ENCODE measurements at regions not wholly inside any gene's neighbourhood (a gene's known extent, or its start where the extent isn't known, plus 50 kb on each side); places are given as distances from the start of the nearest gene placed in this dataset.

DNA sequence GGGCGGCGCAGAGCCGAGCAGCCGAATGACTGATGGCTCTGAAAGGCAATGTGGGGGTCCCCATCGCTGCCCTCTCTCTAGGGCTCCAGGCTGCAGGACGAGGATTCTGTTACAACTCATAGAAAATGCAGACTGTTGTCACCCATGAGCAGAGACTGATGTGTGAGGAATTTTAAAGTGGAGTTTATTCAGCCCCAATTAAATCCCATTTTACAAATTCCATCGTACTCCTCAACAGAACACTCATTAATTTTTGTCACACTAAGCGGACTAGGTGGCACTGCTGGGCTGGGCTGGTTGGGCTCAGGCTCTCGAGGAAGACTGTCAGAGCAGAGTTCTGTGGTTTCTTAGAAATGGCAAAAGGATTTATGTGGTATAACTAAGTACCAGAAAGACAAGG lies 102.6 kb upstream of the SPON1 start:
- Histone ChIP-seq H3K27me3 (ENCODE audit: control insufficient read depth, extremely low read depth, insufficient read depth, low read length) (peaks cover 36% of the 10 kb centered on the region), H3K9me3 (ENCODE audit: control insufficient read depth, low read depth, low read length) (no peaks in the 10 kb centered on the region), H2AFZ (ENCODE audit: control insufficient read depth, low read length) (no peak overlapping the region), H3K27ac (ENCODE audit: control insufficient read depth, insufficient read depth, low read length) (no peak overlapping the region), H3K4me3 (ENCODE audit: control insufficient read depth in 2 of 3, extremely low read depth in 1 of 3, insufficient read depth in 2 of 3, low read depth in 1 of 3, low read length in 3 of 3) (no peak overlapping the region), H3K9ac (ENCODE audit: control insufficient read depth, extremely low read depth, insufficient read depth, low read length) (no peak overlapping the region), H3K9me1 (ENCODE audit: control insufficient read depth, extremely low read depth, insufficient read depth, low read length) (no peaks in the 10 kb centered on the region), H3K4me2 (ENCODE audit: control insufficient read depth, extremely low read depth, insufficient read depth, low read depth, low read length) (no peak overlapping the region), H3K36me3 (ENCODE audit: control insufficient read depth in 2 of 2, extremely low read depth in 1 of 2, insufficient read depth in 2 of 2, low read length in 2 of 2) (no peaks in the 10 kb centered on the region), H3K79me2 (ENCODE audit: control insufficient read depth, insufficient read depth, low read length) (no peaks in the 10 kb centered on the region), H4K20me1 (ENCODE audit: control insufficient read depth, extremely low read depth, insufficient read depth, low read length) (no peaks in the 10 kb centered on the region), H3K4me1 (ENCODE audit: control insufficient read depth, extremely low read depth, insufficient read depth, low read length) (no peaks in the 10 kb centered on the region)
- dilution Hi-C loops (cut with MboI; ENCODE audit: extremely low pct_ligation_motif_present, low sequenced_read_pairs): no loop called here
- DNase-seq (ENCODE audit: low read depth, low spot score) (no peak), FAIRE-seq (no peak)
- TF ChIP-seq, protein P1, sequence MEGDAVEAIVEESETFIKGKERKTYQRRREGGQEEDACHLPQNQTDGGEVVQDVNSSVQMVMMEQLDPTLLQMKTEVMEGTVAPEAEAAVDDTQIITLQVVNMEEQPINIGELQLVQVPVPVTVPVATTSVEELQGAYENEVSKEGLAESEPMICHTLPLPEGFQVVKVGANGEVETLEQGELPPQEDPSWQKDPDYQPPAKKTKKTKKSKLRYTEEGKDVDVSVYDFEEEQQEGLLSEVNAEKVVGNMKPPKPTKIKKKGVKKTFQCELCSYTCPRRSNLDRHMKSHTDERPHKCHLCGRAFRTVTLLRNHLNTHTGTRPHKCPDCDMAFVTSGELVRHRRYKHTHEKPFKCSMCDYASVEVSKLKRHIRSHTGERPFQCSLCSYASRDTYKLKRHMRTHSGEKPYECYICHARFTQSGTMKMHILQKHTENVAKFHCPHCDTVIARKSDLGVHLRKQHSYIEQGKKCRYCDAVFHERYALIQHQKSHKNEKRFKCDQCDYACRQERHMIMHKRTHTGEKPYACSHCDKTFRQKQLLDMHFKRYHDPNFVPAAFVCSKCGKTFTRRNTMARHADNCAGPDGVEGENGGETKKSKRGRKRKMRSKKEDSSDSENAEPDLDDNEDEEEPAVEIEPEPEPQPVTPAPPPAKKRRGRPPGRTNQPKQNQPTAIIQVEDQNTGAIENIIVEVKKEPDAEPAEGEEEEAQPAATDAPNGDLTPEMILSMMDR (optimal IDR thresholded peaks at IDR 0.05 in 1 of 3, IDR thresholded peaks at IDR 0.05 in 1 of 3, conservative IDR thresholded peaks at IDR 0.05 in 1 of 3; ENCODE audit: extremely low read depth in 1 of 3, insufficient read depth in 2 of 3, low read length in 3 of 3): no peak
- TF ChIP-seq EZH2 (IDR thresholded peaks at IDR 0.05; ENCODE audit: low read length): no peak

DNA sequence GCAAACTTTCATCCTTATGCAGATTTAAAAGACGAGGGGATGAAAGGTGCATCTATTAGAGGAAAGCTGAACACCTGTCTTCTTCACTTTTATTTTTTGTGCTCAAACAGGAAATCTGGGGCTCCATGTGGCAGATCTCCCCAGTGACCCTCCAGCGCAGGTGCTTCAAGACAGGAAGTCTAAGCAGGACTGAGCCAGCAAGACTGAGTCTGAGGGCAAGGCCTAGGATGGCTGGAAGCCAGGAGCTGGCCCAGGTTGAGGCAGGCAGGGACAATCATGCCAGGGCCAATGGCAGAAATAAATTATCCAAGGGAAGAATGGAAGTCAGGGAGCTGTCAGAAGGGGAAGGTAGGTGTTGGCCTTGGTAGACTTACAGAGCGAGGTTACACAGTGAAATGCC lies 101.1 kb upstream of the SPON1 start:
- Histone ChIP-seq H3K27me3 (ENCODE audit: control insufficient read depth, extremely low read depth, insufficient read depth, low read length) (peaks cover 24% of the 10 kb centered on the region), H3K4me2 (ENCODE audit: control insufficient read depth, extremely low read depth, insufficient read depth, low read depth, low read length) (no peak overlapping the region), H3K4me1 (ENCODE audit: control insufficient read depth, extremely low read depth, insufficient read depth, low read length) (no peaks in the 10 kb centered on the region), H4K20me1 (ENCODE audit: control insufficient read depth, extremely low read depth, insufficient read depth, low read length) (no peaks in the 10 kb centered on the region), H3K9me1 (ENCODE audit: control insufficient read depth, extremely low read depth, insufficient read depth, low read length) (no peaks in the 10 kb centered on the region), H3K9ac (ENCODE audit: control insufficient read depth, extremely low read depth, insufficient read depth, low read length) (no peak overlapping the region), H3K4me3 (ENCODE audit: control insufficient read depth in 2 of 3, extremely low read depth in 1 of 3, insufficient read depth in 2 of 3, low read depth in 1 of 3, low read length in 3 of 3) (no peak overlapping the region), H3K27ac (ENCODE audit: control insufficient read depth, insufficient read depth, low read length) (no peak overlapping the region), H3K36me3 (ENCODE audit: control insufficient read depth in 2 of 2, extremely low read depth in 1 of 2, insufficient read depth in 2 of 2, low read length in 2 of 2) (no peaks in the 10 kb centered on the region), H3K9me3 (ENCODE audit: control insufficient read depth, low read depth, low read length) (no peaks in the 10 kb centered on the region), H3K79me2 (ENCODE audit: control insufficient read depth, insufficient read depth, low read length) (no peaks in the 10 kb centered on the region), H2AFZ (ENCODE audit: control insufficient read depth, low read length) (no peak overlapping the region)
- FAIRE-seq (no peak), DNase-seq (ENCODE audit: low read depth, low spot score) (no peak)
- no peak for TF ChIP-seq EZH2 (IDR thresholded peaks at IDR 0.05; ENCODE audit: low read length)
- TF ChIP-seq, protein P1 (optimal IDR thresholded peaks at IDR 0.05 in 1 of 3, IDR thresholded peaks at IDR 0.05 in 1 of 3, conservative IDR thresholded peaks at IDR 0.05 in 1 of 3; ENCODE audit: extremely low read depth in 1 of 3, insufficient read depth in 2 of 3, low read length in 3 of 3): no peak
- dilution Hi-C loops (cut with MboI; ENCODE audit: extremely low pct_ligation_motif_present, low sequenced_read_pairs): no loop called here
